Prostate gland (tissue), 2 donors: ENCODE measurements at regions not wholly inside any gene's neighbourhood (a gene's known extent, or its start where the extent isn't known, plus 50 kb on each side); places are given as distances from the start of the nearest gene placed in this dataset.

Source experiments
- DNase-seq: peaks from one replicate; pipeline ENCODE4 v3.0.0-alpha.2; 2019; ENCODE audit warnings: low spot score
- H3K27ac ChIP-seq, 2 donors: fragments of 200-600 bp; sonication (generic); 2 replicates each; pipeline ENCODE4 v1.5.1; 2017 to 2019
- H3K27me3 ChIP-seq: fragments of 200-600 bp; sonication (generic); replicated peaks from 2 replicates; pipeline ENCODE4 v1.5.1; 2019; ENCODE audit not compliant: insufficient read depth
- H3K36me3 ChIP-seq, 2 donors: fragments of 200-600 bp; sonication (generic); 1 replicate in 1 of 2; 2 replicates in 1 of 2; pipeline versions ENCODE4 v1.5.1 to v1.8.1; 2017 to 2019
- H3K4me1 ChIP-seq: fragments of 200-600 bp; sonication (generic); replicated peaks from 2 replicates; pipeline ENCODE4 v1.5.1; 2019
- H3K4me3 ChIP-seq, 2 donors: fragments of 200-600 bp; sonication (generic); 2 replicates each; pipeline ENCODE4 v1.5.1; 2017 to 2019
- H3K9me3 ChIP-seq: fragments of 200-600 bp; sonication (generic); 2 replicates; pipeline ENCODE4 v1.5.1; 2017
- POLR2A ChIP-seq: fragments of 450-650 bp; IDR thresholded peaks from one replicate; pipeline ENCODE4 v1.6.1; 2016; ENCODE audit warnings: antibody characterized with exemption, mild to moderate bottlenecking
- POLR2AphosphoS5 ChIP-seq: sonication (generic); formaldehyde crosslinking; IDR thresholded peaks from one replicate; pipeline ENCODE4 v1.6.1; 2017; ENCODE audit warnings: antibody characterized with exemption
- WGBS: methylation state at CpG from one replicate; pipeline ENCODE4 v1.1.5; 2018; 5-methylcytosine and 5-hydroxymethylcytosine counted together
- intact Hi-C: fragments of 100-400 bp; cut with DNase I; formaldehyde crosslinking; loops from one replicate; pipeline ENCODE4 v1.14.2; 2022
- TF ChIP-seq, protein P1 (sequence below), 4 experiments: fragments of 200-600 bp in 2 of 4; fragments of 450-650 bp in 2 of 4; sonication (generic) in 2 of 4; IDR thresholded peaks; 1 replicate in 3 of 4; 2 replicates in 1 of 4; pipeline ENCODE4 v1.5.1; 2016 to 2019; ENCODE audit warnings: antibody characterized with exemption in 4 of 4, mild to moderate bottlenecking in 2 of 4, moderate library complexity in 2 of 4

DNA sequence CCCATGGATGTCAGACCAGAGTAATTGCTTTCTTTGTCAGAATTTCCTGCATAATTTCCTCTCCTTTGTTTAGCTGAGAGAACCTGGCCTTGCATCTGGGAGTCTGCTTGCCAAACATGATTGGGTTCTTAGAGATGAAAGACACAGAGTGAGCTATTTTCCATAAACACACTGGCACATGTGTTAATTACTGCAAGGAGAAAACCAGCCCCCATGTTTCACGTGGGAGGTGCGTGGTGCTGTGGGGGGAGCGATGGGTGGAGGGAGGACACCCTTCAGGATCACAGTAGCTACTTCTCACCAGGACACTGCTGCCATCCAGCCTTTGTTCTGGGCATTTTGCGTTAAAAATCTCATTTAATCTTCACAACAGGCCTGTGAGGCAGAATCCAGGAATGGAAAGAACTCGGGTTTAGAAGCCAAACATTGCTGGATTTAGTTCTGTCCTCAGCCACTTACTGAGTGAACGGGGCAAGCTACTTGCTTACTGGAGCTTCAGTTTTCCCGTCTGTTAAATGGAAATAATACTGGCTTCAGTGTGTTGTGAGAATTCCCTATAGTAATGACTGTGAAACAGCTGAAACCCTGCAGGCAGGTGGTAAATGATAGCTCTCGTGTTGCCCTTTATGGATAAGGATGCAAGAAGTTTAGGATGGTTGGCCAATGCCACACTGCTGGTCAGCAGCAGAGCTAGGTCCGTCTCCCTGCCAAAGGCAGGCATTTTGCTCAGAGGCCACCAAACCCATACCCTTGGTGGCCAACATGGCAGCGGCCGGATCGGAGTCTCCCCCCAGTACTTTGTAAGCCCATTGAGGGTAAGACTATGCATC lies 100.1 kb upstream of the ASAP2 start:
- WGBS: 59% methylated on average over 12 of the region's 12 CpGs
- Histone ChIP-seq H3K27ac (no peak overlapping the region), H3K9me3 (no peaks in the 10 kb centered on the region), H3K4me1 (no peaks in the 10 kb centered on the region), H3K36me3 (no peaks in the 10 kb centered on the region), H3K4me3 (no peak overlapping the region), H3K27me3 (no peaks in the 10 kb centered on the region)
- peak; percentile 23 for TF ChIP-seq POLR2AphosphoS5
- no peak for TF ChIP-seq POLR2A
- DNase-seq: no peak
- intact Hi-C loops: no loop called here

DNA sequence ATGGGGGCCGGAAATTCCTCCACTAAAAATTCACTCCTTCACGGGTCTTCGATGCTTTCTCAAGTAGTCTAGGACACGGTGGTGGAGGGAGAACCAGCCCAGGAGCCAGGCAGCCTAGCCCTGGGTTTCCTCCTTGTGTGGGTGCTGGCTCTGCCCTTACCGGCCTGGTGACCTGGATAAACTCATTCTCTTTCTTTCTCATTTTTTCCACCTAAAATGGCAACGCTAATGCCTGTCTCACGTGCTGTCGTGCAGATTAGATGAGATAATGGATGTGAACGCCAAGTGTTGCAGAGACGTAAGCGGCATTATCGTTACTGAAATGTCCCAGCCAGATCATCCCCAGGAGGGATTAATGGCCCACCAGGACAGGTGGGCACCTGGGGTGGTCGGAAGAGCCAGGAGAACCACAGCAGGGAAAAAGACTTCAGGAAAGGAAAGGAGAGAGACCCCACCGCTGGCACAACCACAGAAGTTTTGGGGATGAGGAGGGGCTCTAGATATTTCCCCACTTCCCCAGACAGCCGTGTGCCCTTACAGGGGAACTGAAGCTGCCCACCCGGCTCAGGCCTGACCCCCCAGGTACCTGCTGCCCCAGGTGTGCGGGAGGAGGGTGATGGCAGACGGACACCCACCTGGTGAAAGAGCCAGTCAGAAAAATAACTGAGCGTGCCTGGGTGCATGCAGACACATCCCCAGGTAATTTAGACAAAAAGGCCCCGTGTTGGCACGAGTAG lies 100.8 kb upstream of the ASAP2 start:
- TF ChIP-seq POLR2A: no peak
- TF ChIP-seq, protein P1, sequence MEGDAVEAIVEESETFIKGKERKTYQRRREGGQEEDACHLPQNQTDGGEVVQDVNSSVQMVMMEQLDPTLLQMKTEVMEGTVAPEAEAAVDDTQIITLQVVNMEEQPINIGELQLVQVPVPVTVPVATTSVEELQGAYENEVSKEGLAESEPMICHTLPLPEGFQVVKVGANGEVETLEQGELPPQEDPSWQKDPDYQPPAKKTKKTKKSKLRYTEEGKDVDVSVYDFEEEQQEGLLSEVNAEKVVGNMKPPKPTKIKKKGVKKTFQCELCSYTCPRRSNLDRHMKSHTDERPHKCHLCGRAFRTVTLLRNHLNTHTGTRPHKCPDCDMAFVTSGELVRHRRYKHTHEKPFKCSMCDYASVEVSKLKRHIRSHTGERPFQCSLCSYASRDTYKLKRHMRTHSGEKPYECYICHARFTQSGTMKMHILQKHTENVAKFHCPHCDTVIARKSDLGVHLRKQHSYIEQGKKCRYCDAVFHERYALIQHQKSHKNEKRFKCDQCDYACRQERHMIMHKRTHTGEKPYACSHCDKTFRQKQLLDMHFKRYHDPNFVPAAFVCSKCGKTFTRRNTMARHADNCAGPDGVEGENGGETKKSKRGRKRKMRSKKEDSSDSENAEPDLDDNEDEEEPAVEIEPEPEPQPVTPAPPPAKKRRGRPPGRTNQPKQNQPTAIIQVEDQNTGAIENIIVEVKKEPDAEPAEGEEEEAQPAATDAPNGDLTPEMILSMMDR (IDR thresholded peaks at IDR 0.05): no peak
- TF ChIP-seq POLR2AphosphoS5: no peak
- Histone ChIP-seq H3K27me3 (no peaks in the 10 kb centered on the region), H3K9me3 (no peaks in the 10 kb centered on the region), H3K4me3 (no peak overlapping the region), H3K27ac (no peak overlapping the region), H3K4me1 (no peaks in the 10 kb centered on the region), H3K36me3 (no peaks in the 10 kb centered on the region)
- no peak for DNase-seq
- intact Hi-C loops: no loop called here
- WGBS: 78% methylated on average over 21 of the region's 21 CpGs

DNA sequence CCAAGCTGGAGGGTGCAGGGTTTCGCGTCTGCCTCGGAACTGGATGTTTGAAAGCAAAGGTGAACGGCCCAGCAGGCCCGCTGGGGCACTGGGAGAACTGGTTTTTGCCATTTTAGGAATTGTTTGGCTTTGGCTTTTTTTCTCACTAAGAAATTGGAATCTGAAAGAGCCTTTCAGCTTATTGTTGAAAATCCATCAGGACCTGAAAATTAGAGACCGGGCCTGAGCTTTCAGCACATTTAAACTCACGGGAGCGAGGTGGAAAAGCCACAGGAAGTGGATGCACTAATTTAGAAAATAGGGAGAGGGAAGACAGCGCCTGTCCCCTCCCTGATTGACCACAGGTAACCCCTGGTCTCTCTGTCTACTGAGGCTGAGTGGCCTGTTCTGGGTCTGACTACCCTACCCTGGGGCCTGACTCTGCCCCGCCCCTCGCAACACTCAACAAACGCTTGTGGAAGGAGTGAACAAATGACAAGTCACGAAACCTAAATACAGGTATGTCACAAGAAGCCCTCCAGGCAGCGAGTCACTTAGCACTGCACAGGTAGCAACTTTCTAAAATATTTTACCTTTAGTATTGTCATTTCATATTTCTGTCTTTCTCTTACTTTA lies 100.3 kb upstream of the MBOAT2 start:
- Histone ChIP-seq H3K27me3 (no peaks in the 10 kb centered on the region), H3K27ac (no peak overlapping the region), H3K4me3 (no peak overlapping the region), H3K9me3 (no peaks in the 10 kb centered on the region), H3K36me3 (no peaks in the 10 kb centered on the region), H3K4me1 (no peaks in the 10 kb centered on the region)
- WGBS: 92% methylated on average over 14 of the region's 14 CpGs
- intact Hi-C loops: no loop called here
- TF ChIP-seq POLR2A: no peak
- TF ChIP-seq, protein P1 (IDR thresholded peaks at IDR 0.05): no peak
- TF ChIP-seq POLR2AphosphoS5: no peak
- no peak for DNase-seq

DNA sequence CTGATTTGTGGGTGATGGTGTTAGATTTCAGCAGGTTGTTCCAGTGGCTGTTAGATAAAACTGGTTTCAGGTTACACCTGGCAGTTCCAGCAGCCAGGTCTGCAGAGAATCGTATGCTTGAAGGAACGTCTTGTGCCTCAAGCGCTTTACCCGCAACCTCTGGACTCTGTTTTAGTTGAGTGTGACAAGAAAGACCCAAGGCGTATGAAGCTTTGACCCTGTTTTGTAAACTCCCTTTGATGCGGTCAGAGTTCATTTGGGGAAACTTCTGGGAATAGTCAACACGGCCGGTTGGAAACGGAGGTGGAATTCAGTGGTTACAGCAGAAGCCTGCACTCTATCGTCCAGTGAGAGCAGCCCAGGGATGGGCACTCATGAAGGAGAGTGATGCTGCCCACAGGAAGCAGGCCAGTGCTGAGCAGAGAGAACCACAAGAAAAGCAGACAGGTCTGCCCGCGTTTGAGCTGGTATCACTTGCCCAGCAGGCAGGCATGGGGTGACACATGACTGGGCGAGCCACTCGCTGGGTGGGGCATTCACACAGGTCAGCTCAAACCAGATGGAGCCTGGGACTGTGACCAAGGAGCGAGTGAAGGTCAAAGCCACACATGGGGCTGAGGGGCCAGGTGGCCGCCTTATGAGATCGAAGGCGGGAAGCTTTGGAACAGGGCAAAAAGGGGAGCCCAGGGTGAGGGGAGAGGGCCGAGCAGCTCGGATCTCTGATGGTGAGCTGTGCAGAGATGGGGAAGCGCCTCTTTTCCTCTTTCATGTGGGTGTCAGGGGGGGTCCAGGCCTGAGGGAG lies 99.6 kb upstream of the MBOAT2 start:
- H3K27ac ChIP-seq: no peak overlapping the region
- DNase-seq: no peak
- no peaks in the 10 kb centered on the region for H3K27me3 ChIP-seq
- no peaks in the 10 kb centered on the region for H3K9me3 ChIP-seq
- H3K36me3 ChIP-seq: no peaks in the 10 kb centered on the region
- intact Hi-C loops: no loop called here
- 75% methylated on average over 21 of the region's 21 CpGs for WGBS
- no peaks in the 10 kb centered on the region for H3K4me1 ChIP-seq
- no peak overlapping the region for H3K4me3 ChIP-seq
- TF ChIP-seq POLR2A (no peak), POLR2AphosphoS5 (no peak)
- TF ChIP-seq, protein P1 (IDR thresholded peaks at IDR 0.05): no peak
